Prostate gland (tissue), 2 donors: ENCODE measurements at regions not wholly inside any gene's neighbourhood (a gene's known extent, or its start where the extent isn't known, plus 50 kb on each side); places are given as distances from the start of the nearest gene placed in this dataset.

ENCODE experiments used
- CTCF ChIP-seq, 4 experiments: fragments of 200-600 bp in 2 of 4; fragments of 450-650 bp in 2 of 4; sonication (generic) in 2 of 4; IDR thresholded peaks; 1 replicate in 3 of 4; 2 replicates in 1 of 4; pipeline ENCODE4 v1.5.1; 2016 to 2019; ENCODE audit warnings: antibody characterized with exemption in 4 of 4, mild to moderate bottlenecking in 2 of 4, moderate library complexity in 2 of 4
- POLR2A ChIP-seq: fragments of 450-650 bp; IDR thresholded peaks from one replicate; pipeline ENCODE4 v1.6.1; 2016; ENCODE audit warnings: antibody characterized with exemption, mild to moderate bottlenecking
- POLR2AphosphoS5 ChIP-seq: sonication (generic); formaldehyde crosslinking; IDR thresholded peaks from one replicate; pipeline ENCODE4 v1.6.1; 2017; ENCODE audit warnings: antibody characterized with exemption

DNA sequence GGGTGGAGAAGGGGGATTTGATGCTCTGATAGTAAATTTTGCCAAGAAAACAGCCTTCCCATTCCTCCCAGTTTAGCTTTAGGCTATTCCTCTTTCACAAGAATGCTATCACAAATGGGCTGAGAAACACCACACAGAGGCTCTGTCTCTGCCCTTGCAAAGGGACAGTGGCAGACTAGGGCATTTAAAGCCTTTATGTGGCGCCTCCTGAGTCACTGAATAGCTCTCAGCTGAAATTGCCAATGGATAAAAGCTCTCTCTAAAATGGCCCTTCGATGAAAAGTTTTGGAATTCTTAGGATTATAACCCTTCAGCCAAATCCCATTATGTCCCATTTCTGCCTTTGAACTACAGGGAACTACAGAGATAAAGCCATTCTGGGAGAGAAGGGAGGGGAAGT lies 1000.4 kb downstream of the ADGRL2 start:
- TF ChIP-seq CTCF (IDR thresholded peaks at IDR 0.05) (no peak), POLR2A (no peak), POLR2AphosphoS5 (no peak)
